Stimulated activated CD8-positive, alpha-beta memory T cell treated with anti-CD3 and anti-CD28 coated beads, Interleukin-4, amount 100 ng/mL, for 1 hour (primary cell): ENCODE measurements at regions not wholly inside any gene's neighbourhood (a gene's known extent, or its start where the extent isn't known, plus 50 kb on each side); places are given as distances from the start of the nearest gene placed in this dataset.
"Not testable (repeated sequence)": the region's sequence is repeated elsewhere in the genome, so short reads cannot be mapped to it uniquely, and the experiment has no call there.

Source experiments
- DNase-seq, 2 donors: peaks; one replicate each; pipeline ENCODE4 v3.0.0-alpha.2; 2020; ENCODE audit warnings: low read depth in 2 of 2, low spot score in 1 of 2

- no peak for DNase-seq
These were observed 590.7 kb downstream of the TBC1D22A start for GRCh38 chr22:47352920-47353700.

- no peak for DNase-seq
These were observed 589.6 kb downstream of the TBC1D22A start for GRCh38 chr22:47351836-47352579.

- not testable (repeated sequence) for DNase-seq
These were observed 583.8 kb downstream of the TBC1D22A start for GRCh38 chr22:47346287-47346686.

GRCh38 chr22:47345025-47345424 lies 582.6 kb downstream of the TBC1D22A start:
- DNase-seq: no peak

GRCh38 chr22:47344414-47344813 lies 582.0 kb downstream of the TBC1D22A start:
- no peak for DNase-seq

- no peak for DNase-seq
These were observed 581.2 kb downstream of the TBC1D22A start for GRCh38 chr22:47343611-47344010.

- no peak for DNase-seq
These were observed 580.0 kb downstream of the TBC1D22A start for GRCh38 chr22:47342446-47342845.

- no peak for DNase-seq
These were observed 579.0 kb downstream of the TBC1D22A start for GRCh38 chr22:47341464-47341863.

GRCh38 chr22:47340851-47341436 lies 578.5 kb downstream of the TBC1D22A start:
- no peak for DNase-seq

GRCh38 chr22:47337161-47337621 lies 574.7 kb downstream of the TBC1D22A start:
- DNase-seq: no peak

GRCh38 chr22:47335958-47336357 lies 573.5 kb downstream of the TBC1D22A start:
- DNase-seq: no peak

- no peak for DNase-seq
These were observed 573.0 kb downstream of the TBC1D22A start for GRCh38 chr22:47335460-47335859.

GRCh38 chr22:47334601-47335000 lies 572.2 kb downstream of the TBC1D22A start:
- no peak for DNase-seq

GRCh38 chr22:47333625-47334024 lies 571.2 kb downstream of the TBC1D22A start:
- no peak for DNase-seq

GRCh38 chr22:47332246-47332980 lies 570.0 kb downstream of the TBC1D22A start:
- no peak for DNase-seq

GRCh38 chr22:47331750-47332149 lies 569.3 kb downstream of the TBC1D22A start:
- DNase-seq: no peak

- DNase-seq: no peak
These were observed 567.5 kb downstream of the TBC1D22A start for GRCh38 chr22:47329727-47330650.

- DNase-seq: no peak
These were observed 566.2 kb downstream of the TBC1D22A start for GRCh38 chr22:47328550-47329243.

- no peak for DNase-seq
These were observed 564.8 kb downstream of the TBC1D22A start for GRCh38 chr22:47327241-47327640.

GRCh38 chr22:47325249-47325648 lies 562.8 kb downstream of the TBC1D22A start:
- no peak for DNase-seq
